K562 (cell line): ENCODE measurements at regions not wholly inside any gene's neighbourhood (a gene's known extent, or its start where the extent isn't known, plus 50 kb on each side); places are given as distances from the start of the nearest gene placed in this dataset.

ENCODE experiments used
- CBX3 ChIP-seq, 2 experiments: IDR thresholded peaks; 1 replicate in 1 of 2; 2 replicates in 1 of 2; pipeline ENCODE4 v1.6.1; 2012; ENCODE audit warnings: inconsistent platforms in 2 of 2, low read length in 2 of 2, borderline replicate concordance in 1 of 2, control low read depth in 1 of 2
- NR4A1 ChIP-seq, 2 experiments: fragments of 250-450 bp in 1 of 2; fragments of 450-650 bp in 1 of 2; sonication (Bioruptor Pico) in 1 of 2; IDR thresholded peaks; 2 replicates each; pipeline versions ENCODE4 v1.4.0 to v1.6.1; 2016 to 2020; ENCODE audit warnings: mild to moderate bottlenecking in 2 of 2, missing compliant biosample characterization in 1 of 2, missing genetic modification characterization in 1 of 2, moderate library complexity in 1 of 2
- POLR2A ChIP-seq: fragments of 450-650 bp; conservative IDR thresholded peaks from 2 replicates; pipeline ENCODE4 v1.6.1; 2016
- TCF3 ChIP-seq: sonication (generic); formaldehyde crosslinking; IDR thresholded peaks from 2 replicates; pipeline ENCODE4 v1.4.0; 2020; ENCODE audit warnings: mild to moderate bottlenecking, missing genetic modification reagents
- TF ChIP-seq, protein P1 (sequence below): fragments of 450-650 bp; IDR thresholded peaks from one replicate; pipeline ENCODE4 v1.6.1; 2018; ENCODE audit warnings: mild to moderate bottlenecking, moderate library complexity; ENCODE audit not compliant: partially characterized antibody
- TF ChIP-seq, protein P2 (sequence below): fragments of 250-450 bp; sonication (Bioruptor Pico); IDR thresholded peaks from 2 replicates; pipeline ENCODE4 v1.9.0; 2021; ENCODE audit warnings: mild to moderate bottlenecking, inconsistent platforms
- TF ChIP-seq, protein P3 (sequence below): fragments of 150-350 bp; IDR thresholded peaks from 2 replicates; pipeline ENCODE4 v1.6.1; 2014; ENCODE audit warnings: low read depth, mild to moderate bottlenecking, low read length, borderline replicate concordance

DNA sequence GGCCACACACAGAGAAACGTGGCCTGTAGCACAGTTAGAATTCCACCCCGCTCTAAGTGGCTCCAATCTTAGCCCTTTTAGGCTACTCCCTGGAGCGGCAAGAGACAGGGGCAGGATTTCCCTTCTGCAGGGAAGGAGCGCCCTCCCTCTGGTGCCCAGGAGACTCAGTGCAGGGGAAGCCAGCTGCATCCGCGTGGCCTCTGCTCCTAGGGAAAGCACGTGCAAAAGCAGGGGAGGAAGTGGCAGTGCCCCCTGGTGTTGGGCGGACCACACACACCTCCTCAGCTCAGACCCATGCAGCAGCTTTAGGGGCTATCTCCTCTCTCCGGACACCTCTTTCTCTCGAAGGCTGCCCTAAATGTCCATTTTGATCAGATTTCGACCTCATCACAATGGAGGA lies 50.0 kb downstream of the SPRING1 start (continued):
- TF ChIP-seq NR4A1 (CRISPR knock-in tag; IDR thresholded peaks at IDR 0.05) (no peak), NR4A1 (tag; IDR thresholded peaks at IDR 0.05) (no peak), POLR2A (no peak), CBX3 (IDR thresholded peaks at IDR 0.05; ENCODE audit: borderline replicate concordance in 1 of 2, low read length in 2 of 2) (peak in 1 of 2 experiments; percentile 72; a peak in 1 of 3 replicates), TCF3 (no peak)
- TF ChIP-seq, protein P1, sequence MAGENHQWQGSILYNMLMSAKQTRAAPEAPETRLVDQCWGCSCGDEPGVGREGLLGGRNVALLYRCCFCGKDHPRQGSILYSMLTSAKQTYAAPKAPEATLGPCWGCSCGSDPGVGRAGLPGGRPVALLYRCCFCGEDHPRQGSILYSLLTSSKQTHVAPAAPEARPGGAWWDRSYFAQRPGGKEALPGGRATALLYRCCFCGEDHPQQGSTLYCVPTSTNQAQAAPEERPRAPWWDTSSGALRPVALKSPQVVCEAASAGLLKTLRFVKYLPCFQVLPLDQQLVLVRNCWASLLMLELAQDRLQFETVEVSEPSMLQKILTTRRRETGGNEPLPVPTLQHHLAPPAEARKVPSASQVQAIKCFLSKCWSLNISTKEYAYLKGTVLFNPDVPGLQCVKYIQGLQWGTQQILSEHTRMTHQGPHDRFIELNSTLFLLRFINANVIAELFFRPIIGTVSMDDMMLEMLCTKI = no peak
- TF ChIP-seq, protein P2, sequence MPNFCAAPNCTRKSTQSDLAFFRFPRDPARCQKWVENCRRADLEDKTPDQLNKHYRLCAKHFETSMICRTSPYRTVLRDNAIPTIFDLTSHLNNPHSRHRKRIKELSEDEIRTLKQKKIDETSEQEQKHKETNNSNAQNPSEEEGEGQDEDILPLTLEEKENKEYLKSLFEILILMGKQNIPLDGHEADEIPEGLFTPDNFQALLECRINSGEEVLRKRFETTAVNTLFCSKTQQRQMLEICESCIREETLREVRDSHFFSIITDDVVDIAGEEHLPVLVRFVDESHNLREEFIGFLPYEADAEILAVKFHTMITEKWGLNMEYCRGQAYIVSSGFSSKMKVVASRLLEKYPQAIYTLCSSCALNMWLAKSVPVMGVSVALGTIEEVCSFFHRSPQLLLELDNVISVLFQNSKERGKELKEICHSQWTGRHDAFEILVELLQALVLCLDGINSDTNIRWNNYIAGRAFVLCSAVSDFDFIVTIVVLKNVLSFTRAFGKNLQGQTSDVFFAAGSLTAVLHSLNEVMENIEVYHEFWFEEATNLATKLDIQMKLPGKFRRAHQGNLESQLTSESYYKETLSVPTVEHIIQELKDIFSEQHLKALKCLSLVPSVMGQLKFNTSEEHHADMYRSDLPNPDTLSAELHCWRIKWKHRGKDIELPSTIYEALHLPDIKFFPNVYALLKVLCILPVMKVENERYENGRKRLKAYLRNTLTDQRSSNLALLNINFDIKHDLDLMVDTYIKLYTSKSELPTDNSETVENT (CRISPR knock-in tag) = no peak
- TF ChIP-seq, protein P3, sequence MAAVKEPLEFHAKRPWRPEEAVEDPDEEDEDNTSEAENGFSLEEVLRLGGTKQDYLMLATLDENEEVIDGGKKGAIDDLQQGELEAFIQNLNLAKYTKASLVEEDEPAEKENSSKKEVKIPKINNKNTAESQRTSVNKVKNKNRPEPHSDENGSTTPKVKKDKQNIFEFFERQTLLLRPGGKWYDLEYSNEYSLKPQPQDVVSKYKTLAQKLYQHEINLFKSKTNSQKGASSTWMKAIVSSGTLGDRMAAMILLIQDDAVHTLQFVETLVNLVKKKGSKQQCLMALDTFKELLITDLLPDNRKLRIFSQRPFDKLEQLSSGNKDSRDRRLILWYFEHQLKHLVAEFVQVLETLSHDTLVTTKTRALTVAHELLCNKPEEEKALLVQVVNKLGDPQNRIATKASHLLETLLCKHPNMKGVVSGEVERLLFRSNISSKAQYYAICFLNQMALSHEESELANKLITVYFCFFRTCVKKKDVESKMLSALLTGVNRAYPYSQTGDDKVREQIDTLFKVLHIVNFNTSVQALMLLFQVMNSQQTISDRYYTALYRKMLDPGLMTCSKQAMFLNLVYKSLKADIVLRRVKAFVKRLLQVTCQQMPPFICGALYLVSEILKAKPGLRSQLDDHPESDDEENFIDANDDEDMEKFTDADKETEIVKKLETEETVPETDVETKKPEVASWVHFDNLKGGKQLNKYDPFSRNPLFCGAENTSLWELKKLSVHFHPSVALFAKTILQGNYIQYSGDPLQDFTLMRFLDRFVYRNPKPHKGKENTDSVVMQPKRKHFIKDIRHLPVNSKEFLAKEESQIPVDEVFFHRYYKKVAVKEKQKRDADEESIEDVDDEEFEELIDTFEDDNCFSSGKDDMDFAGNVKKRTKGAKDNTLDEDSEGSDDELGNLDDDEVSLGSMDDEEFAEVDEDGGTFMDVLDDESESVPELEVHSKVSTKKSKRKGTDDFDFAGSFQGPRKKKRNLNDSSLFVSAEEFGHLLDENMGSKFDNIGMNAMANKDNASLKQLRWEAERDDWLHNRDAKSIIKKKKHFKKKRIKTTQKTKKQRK = no peak
